Mucosa of descending colon (tissue), 3 donors: ENCODE measurements at regions not wholly inside any gene's neighbourhood (a gene's known extent, or its start where the extent isn't known, plus 50 kb on each side); places are given as distances from the start of the nearest gene placed in this dataset.

Experiments used
- ATAC-seq: fragments of 200-7000 bp; cut with Tn5 transposase; one replicate; pipeline ENCODE4 v1.9.1; 2020; ENCODE audit warnings: mild to moderate bottlenecking, moderate library complexity
- DNase-seq, 3 donors: peaks; one replicate each; pipeline ENCODE4 v3.0.0-alpha.2; 2020
- H3K36me3 ChIP-seq: fragments of 200-600 bp; one replicate; pipeline ENCODE4 v1.8.0; 2021; ENCODE audit warnings: low read depth, mild to moderate bottlenecking
- H3K4me1 ChIP-seq: fragments of 200-600 bp; one replicate; pipeline ENCODE4 v1.8.0; 2021; ENCODE audit warnings: low read depth, mild to moderate bottlenecking
- H3K4me3 ChIP-seq: fragments of 200-600 bp; one replicate; pipeline ENCODE4 v1.8.0; 2021; ENCODE audit warnings: mild to moderate bottlenecking
- H3K9me3 ChIP-seq: fragments of 200-600 bp; one replicate; pipeline ENCODE4 v1.8.0; 2021; ENCODE audit warnings: mild to moderate bottlenecking
- intact Hi-C, 2 donors: fragments of 100-400 bp; cut with DNase I in 1 of 2; cut with micrococcal nuclease in 1 of 2; formaldehyde crosslinking; loops; one replicate each; pipeline versions ENCODE4 v1.11.0 to v1.11.1; 2022; cut with DNase I, micrococcal nuclease
- TF ChIP-seq, protein P1 (sequence below): fragments of 200-600 bp; IDR thresholded peaks from one replicate; pipeline ENCODE4 v1.8.0; 2022; ENCODE audit warnings: antibody characterized with exemption, mild to moderate bottlenecking
- donor health status: DM: no; HTN: no; CAD: no; lungs with moderate emphysema.
- donor health status: DM: no; HTN: no; CAD: no.
- donor health status: DM: no; HTN: yes; CAD: no.

DNA sequence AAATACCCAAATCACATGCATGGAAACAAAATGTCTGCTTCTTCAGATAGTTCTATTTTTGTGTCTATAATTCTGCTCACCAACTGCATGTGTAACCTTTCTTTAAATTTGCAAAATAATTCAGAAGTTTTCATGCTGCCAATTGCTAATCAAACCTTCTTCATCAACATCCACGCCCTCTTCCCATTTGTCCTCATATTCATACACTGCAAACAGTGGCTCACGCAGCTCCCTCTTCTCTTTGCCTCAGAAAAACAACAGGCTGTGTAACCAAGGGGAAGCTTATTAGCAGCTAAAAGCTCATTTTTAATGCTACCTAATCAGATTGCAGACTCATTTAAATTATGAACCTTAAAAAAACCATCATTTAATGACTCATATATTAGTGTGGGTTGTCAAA lies 555.0 kb upstream of the EPHA7 start:
- no peak for DNase-seq
- ATAC-seq: no peak
- intact Hi-C loops: no loop called here
- H3K4me3 ChIP-seq: no peak overlapping the region
- no peaks in the 10 kb centered on the region for H3K4me1 ChIP-seq
- TF ChIP-seq, protein P1, sequence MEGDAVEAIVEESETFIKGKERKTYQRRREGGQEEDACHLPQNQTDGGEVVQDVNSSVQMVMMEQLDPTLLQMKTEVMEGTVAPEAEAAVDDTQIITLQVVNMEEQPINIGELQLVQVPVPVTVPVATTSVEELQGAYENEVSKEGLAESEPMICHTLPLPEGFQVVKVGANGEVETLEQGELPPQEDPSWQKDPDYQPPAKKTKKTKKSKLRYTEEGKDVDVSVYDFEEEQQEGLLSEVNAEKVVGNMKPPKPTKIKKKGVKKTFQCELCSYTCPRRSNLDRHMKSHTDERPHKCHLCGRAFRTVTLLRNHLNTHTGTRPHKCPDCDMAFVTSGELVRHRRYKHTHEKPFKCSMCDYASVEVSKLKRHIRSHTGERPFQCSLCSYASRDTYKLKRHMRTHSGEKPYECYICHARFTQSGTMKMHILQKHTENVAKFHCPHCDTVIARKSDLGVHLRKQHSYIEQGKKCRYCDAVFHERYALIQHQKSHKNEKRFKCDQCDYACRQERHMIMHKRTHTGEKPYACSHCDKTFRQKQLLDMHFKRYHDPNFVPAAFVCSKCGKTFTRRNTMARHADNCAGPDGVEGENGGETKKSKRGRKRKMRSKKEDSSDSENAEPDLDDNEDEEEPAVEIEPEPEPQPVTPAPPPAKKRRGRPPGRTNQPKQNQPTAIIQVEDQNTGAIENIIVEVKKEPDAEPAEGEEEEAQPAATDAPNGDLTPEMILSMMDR: no peak
- H3K9me3 ChIP-seq: no peaks in the 10 kb centered on the region
- H3K36me3 ChIP-seq: no peaks in the 10 kb centered on the region

DNA sequence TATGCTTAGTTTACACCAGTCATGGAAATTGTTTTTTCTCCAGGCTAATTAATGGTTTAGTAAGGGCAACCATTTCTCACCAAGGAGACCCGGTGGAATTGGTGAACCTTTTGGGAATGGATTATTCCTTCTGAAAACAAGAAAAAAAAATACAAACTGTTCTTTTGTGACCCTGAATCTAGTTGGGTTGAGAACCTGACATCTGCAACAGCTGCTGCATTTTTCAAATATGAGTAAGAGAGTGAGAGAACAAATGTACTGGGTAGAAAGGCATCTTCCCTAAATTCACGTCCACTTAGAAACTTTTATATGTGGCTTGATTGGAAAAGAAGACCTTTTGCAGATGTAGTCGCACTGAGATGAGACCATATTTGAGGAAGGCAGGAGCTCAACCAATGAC lies 553.4 kb upstream of the EPHA7 start:
- no peak overlapping the region for H3K4me3 ChIP-seq
- ATAC-seq (no peak), DNase-seq (no peak)
- intact Hi-C loops: no loop called here
- TF ChIP-seq, protein P1: no peak
- no peaks in the 10 kb centered on the region for H3K9me3 ChIP-seq
- H3K36me3 ChIP-seq: no peaks in the 10 kb centered on the region
- H3K4me1 ChIP-seq: peaks cover 4% of the 10 kb centered on the region

DNA sequence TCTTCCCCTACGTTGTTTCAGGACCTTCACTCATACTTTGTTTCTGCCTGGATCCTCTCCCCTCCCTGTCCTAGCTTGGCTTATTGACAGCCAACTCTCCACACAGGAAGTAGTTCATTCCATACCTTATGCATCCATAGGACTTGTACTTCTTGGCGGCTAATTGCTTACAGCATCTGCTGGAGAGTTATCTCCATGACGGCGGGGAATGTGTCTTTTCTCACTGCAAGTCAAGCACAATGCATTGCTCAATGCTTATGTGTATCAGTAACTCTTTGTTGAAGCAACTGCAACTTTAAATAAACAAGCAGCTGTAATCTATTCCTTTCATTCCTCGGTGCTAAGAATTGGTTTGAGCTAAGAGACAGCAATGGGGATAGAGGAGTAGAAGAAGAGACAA lies 551.3 kb upstream of the EPHA7 start:
- peaks cover 9% of the 10 kb centered on the region for H3K4me1 ChIP-seq
- TF ChIP-seq, protein P1: no peak
- no peaks in the 10 kb centered on the region for H3K36me3 ChIP-seq
- no peaks in the 10 kb centered on the region for H3K9me3 ChIP-seq
- ATAC-seq (no peak), DNase-seq (no peak)
- intact Hi-C loops: no loop called here
- H3K4me3 ChIP-seq: no peak overlapping the region

DNA sequence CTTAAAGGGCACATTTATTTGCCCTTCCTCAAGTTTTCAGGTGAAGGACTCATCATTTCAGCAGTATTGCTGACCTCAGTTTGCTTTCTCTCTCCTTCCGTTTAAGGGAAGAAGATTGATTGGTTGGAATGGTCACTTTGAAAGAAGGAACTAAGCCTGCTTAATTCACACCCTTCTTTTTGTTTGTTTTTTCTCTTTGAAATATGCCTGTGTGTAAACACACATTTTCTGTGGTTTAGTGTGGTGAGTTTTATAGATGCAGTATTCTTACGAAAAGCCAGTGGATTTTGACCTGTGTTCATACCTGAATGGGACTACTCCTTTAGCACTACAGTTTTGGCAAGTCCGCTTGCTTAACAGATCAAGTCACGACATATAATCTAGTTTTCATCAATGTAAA lies 548.8 kb upstream of the EPHA7 start:
- H3K9me3 ChIP-seq: no peaks in the 10 kb centered on the region
- H3K36me3 ChIP-seq: no peaks in the 10 kb centered on the region
- TF ChIP-seq, protein P1: no peak
- no peak overlapping the region for H3K4me3 ChIP-seq
- intact Hi-C loops: no loop called here
- DNase-seq (peak in 1 of 3 donors; percentile 25), ATAC-seq (peak; percentile 94)
- peaks cover 9% of the 10 kb centered on the region for H3K4me1 ChIP-seq

DNA sequence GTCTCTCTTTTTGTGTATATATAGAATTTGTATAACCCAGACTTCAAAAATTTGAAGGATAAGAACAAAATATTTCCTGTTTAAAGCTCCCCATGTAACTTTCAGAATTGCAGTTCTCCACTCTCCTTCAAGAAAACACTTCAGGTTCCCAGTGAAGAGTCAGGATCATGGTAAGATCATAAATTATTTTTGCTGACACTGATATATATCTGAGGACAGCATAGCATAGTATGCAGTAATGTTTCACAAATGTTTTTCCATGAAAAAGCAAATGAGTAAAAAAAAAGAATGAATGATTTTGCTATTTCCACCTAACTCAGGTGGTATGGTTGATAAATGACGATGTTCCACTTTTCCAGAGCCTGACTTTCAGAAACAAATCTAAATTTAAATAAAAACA lies 545.6 kb upstream of the EPHA7 start:
- H3K4me3 ChIP-seq: no peak overlapping the region
- no peaks in the 10 kb centered on the region for H3K36me3 ChIP-seq
- ATAC-seq (no peak), DNase-seq (no peak)
- TF ChIP-seq, protein P1: no peak
- H3K9me3 ChIP-seq: no peaks in the 10 kb centered on the region
- intact Hi-C loops: no loop called here
- peaks cover 9% of the 10 kb centered on the region for H3K4me1 ChIP-seq

DNA sequence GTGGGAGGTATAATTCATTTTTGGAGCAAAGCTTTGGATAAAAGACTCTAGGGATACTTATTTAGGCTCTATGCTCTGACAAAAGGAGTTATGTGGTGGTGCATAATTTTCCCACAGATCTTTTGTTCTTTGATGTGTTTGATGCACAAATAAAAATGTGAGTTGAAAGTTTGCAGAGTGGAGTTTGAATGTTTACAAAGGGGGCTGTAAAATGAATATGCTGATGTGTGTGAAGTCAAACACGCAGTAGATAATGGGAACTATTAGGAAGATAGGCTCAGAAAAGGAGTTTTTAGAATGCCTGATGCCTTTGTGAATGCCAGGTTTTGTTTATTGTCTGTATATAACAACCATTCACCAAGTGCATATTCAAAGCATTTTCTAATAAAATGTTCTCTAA lies 545.0 kb upstream of the EPHA7 start:
- peaks cover 9% of the 10 kb centered on the region for H3K4me1 ChIP-seq
- no peak for DNase-seq
- H3K36me3 ChIP-seq: no peaks in the 10 kb centered on the region
- no peak overlapping the region for H3K4me3 ChIP-seq
- TF ChIP-seq, protein P1: no peak
- no peaks in the 10 kb centered on the region for H3K9me3 ChIP-seq
- ATAC-seq: no peak
- intact Hi-C loops: no loop called here
